ENCODE measurements at regions not wholly inside any gene's neighbourhood (a gene's known extent, or its start where the extent isn't known, plus 50 kb on each side); places are given as distances from the start of the nearest gene placed in this dataset.

GRCh38 chr18:8501044-8501443 is 108.2 kb upstream of the RAB12 start:
- Histone ChIP-seq H3K4me2 (ENCODE audit: low read length) (no peak overlapping the region), H3K9ac (ENCODE audit: low read depth, low read length) (no peak overlapping the region), H3K36me3 (ENCODE audit: insufficient read depth, low read length) (no peaks in the 10 kb centered on the region), H3K27me3 (ENCODE audit: control insufficient read depth, insufficient read depth, low read length) (peaks cover 31% of the 10 kb centered on the region), H3K9me3 (replicated peaks; ENCODE audit: low read length) (no peaks in the 10 kb centered on the region), H3K4me1 (ENCODE audit: control insufficient read depth, insufficient read depth, low read length) (no peaks in the 10 kb centered on the region), H3K4me3 (ENCODE audit: low read length) (no peak overlapping the region)

- Histone ChIP-seq H3K9me3 (replicated peaks; ENCODE audit: low read length) (no peaks in the 10 kb centered on the region), H3K4me1 (ENCODE audit: control insufficient read depth, insufficient read depth, low read length) (no peaks in the 10 kb centered on the region), H3K4me3 (ENCODE audit: low read length) (no peak overlapping the region), H3K9ac (ENCODE audit: low read depth, low read length) (no peak overlapping the region), H3K4me2 (ENCODE audit: low read length) (no peak overlapping the region), H3K36me3 (ENCODE audit: insufficient read depth, low read length) (no peaks in the 10 kb centered on the region), H3K27me3 (ENCODE audit: control insufficient read depth, insufficient read depth, low read length) (peaks cover 34% of the 10 kb centered on the region)
Measured at GRCh38 chr18:8503248-8503647, 106.0 kb upstream of the RAB12 start.

- no peak overlapping the region for H3K4me2 ChIP-seq (ENCODE audit: low read length)
- H3K9ac ChIP-seq (ENCODE audit: low read depth, low read length) = no peak overlapping the region
- no peaks in the 10 kb centered on the region for H3K9me3 ChIP-seq (replicated peaks; ENCODE audit: low read length)
Measured at GRCh38 chr18:8504424-8504823, 104.8 kb upstream of the RAB12 start.

DNA sequence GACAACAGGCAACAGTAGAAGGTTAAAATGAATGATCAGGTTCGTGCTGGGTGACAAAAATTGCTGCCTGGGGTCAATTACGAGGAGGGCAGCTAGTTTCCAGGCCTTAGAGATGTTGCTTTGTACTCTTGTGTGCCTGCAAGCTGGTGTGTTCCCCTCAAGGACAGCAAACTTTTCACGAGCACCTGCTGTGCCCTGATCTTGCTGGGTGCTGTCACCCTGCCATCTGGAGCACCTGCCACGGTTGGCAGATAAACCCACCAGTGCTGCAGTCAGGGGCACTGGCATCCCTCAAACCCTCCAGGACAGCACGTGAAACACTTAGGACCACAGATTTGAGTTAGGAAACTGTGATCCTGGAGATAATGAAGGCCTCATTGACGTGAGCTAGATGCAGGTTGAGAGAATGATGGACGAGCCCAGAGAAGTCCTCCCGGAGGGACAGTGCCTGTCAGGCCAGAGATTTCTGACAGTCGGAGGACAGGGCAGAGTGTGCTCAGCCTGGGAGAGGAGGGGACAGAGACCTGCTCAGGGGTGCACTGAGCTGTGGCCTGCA is 104.3 kb upstream of the RAB12 start:
- no peak overlapping the region for H3K4me3 ChIP-seq (ENCODE audit: low read length)
- no peak overlapping the region for H3K9ac ChIP-seq (ENCODE audit: low read depth, low read length)
- H3K9me3 ChIP-seq (replicated peaks; ENCODE audit: low read length) = no peaks in the 10 kb centered on the region
- no peak overlapping the region for H3K4me2 ChIP-seq (ENCODE audit: low read length)
- H3K27me3 ChIP-seq (ENCODE audit: control insufficient read depth, insufficient read depth, low read length) = peaks cover 27% of the 10 kb centered on the region
- no peaks in the 10 kb centered on the region for H3K4me1 ChIP-seq (ENCODE audit: control insufficient read depth, insufficient read depth, low read length)
- H3K36me3 ChIP-seq (ENCODE audit: insufficient read depth, low read length) = no peaks in the 10 kb centered on the region

More at GRCh38 chr18:8504424-8504823, 104.8 kb upstream of the RAB12 start:
- no peak overlapping the region for H3K4me3 ChIP-seq (ENCODE audit: low read length)
- no peaks in the 10 kb centered on the region for H3K36me3 ChIP-seq (ENCODE audit: insufficient read depth, low read length)
- H3K4me1 ChIP-seq (ENCODE audit: control insufficient read depth, insufficient read depth, low read length) = no peaks in the 10 kb centered on the region
- peaks cover 32% of the 10 kb centered on the region for H3K27me3 ChIP-seq (ENCODE audit: control insufficient read depth, insufficient read depth, low read length)

DNA sequence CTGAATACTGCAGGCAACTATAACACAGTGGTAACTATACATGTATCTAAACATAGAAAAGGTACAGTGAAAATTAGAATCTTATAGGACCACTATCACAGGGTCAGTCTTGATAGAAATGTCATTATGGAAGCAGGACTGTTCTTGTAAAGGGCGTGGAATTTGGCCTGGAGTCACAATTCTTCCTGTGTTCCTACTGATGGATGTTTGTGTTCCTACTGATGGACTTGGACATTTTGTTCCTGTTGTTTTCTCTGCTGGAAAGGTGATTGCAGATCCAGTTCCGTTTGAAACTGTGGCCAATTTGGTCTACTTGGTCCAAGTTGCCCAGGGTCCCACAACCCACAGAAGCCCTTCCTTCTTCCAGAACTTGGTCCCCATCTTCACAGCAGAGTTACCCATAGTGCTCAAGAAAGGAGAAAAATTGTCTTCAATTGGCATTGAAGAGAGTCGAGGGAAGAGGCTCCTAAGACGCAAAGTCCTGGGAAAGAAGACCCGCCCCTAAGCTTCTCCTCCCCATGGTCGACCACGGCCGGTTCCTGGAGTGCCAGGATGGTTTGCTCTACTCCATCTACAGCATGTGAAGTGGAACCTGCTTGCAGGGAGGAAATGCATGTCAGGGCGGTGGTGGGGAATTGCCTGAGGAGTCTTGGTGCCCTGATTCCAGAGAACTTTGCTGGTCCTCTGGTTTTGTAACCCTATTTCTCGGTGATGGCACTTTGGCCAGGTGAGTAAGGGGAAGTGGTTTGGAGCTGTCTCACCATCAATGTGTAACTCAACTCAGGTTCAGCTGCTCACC is 102.8 kb upstream of the RAB12 start:
- Histone ChIP-seq H3K36me3 (ENCODE audit: insufficient read depth, low read length) (no peaks in the 10 kb centered on the region), H3K4me2 (ENCODE audit: low read length) (no peak overlapping the region), H3K27me3 (ENCODE audit: control insufficient read depth, insufficient read depth, low read length) (peaks cover 16% of the 10 kb centered on the region), H3K9me3 (replicated peaks; ENCODE audit: low read length) (no peaks in the 10 kb centered on the region), H3K4me1 (ENCODE audit: control insufficient read depth, insufficient read depth, low read length) (no peaks in the 10 kb centered on the region), H3K9ac (ENCODE audit: low read depth, low read length) (no peak overlapping the region), H3K4me3 (ENCODE audit: low read length) (no peak overlapping the region)

DNA sequence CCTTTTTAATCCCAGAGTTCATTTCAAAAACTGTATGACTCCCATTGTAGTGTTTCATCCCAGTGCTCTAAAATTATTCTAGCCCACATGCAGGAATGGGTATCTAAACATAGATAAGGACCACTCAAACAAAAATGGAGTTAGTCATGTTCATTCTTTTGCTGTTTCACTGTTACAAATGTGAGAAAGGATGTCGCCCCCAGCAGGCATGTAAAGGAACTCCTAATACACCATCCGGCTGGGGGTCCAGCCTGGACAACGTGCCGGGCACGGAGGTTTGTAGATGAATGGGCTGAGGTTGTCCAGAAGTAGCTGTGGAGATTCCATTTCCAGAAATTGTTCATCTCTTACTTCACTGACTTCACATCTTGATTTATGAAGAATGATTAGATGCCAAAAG is 101.9 kb upstream of the RAB12 start:
- Histone ChIP-seq H3K27me3 (ENCODE audit: control insufficient read depth, insufficient read depth, low read length) (peaks cover 16% of the 10 kb centered on the region), H3K4me3 (ENCODE audit: low read length) (no peak overlapping the region), H3K9ac (ENCODE audit: low read depth, low read length) (no peak overlapping the region), H3K9me3 (replicated peaks; ENCODE audit: low read length) (no peaks in the 10 kb centered on the region), H3K4me2 (ENCODE audit: low read length) (no peak overlapping the region), H3K4me1 (ENCODE audit: control insufficient read depth, insufficient read depth, low read length) (no peaks in the 10 kb centered on the region), H3K36me3 (ENCODE audit: insufficient read depth, low read length) (no peaks in the 10 kb centered on the region)

DNA sequence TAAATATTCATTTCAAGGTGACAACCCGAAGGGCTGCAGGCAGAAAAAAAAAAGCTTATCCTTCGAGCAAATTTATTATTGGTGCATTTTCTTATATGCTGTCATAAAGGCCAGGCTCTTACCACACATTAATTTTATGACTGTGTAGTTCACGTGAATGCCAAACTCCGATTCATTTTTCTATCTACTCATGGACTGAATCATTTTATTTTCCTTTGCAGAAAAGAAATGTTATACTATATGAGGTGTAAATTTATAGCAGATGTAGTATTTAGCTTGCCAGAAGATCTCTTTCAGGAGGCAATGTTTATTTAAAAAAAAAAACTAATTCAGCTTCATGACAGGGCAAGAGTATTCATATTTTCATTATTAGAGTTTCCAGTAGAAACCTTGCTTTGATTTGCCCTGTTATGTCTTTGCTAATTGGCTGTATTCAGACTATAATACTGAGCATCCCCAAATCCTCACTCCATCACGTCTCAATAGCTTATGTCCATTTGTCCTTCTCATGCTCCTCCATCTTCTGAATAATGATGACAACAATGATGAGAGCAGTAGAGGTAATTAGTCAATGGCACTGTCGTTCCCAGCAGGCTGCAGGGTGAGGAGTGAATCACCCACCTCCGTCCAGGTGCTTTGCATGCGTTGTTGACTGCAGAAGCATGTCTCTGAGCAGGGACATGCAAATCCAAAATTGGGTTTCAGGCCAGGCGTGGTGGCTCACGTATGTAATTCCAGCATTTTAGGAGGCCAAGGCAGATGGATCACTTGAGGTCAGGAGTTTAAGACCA is 101.1 kb upstream of the RAB12 start:
- Histone ChIP-seq H3K27me3 (ENCODE audit: control insufficient read depth, insufficient read depth, low read length) (peaks cover 16% of the 10 kb centered on the region), H3K9ac (ENCODE audit: low read depth, low read length) (no peak overlapping the region), H3K9me3 (replicated peaks; ENCODE audit: low read length) (no peaks in the 10 kb centered on the region), H3K36me3 (ENCODE audit: insufficient read depth, low read length) (no peaks in the 10 kb centered on the region), H3K4me3 (ENCODE audit: low read length) (no peak overlapping the region), H3K4me2 (ENCODE audit: low read length) (no peak overlapping the region), H3K4me1 (ENCODE audit: control insufficient read depth, insufficient read depth, low read length) (no peaks in the 10 kb centered on the region)

DNA sequence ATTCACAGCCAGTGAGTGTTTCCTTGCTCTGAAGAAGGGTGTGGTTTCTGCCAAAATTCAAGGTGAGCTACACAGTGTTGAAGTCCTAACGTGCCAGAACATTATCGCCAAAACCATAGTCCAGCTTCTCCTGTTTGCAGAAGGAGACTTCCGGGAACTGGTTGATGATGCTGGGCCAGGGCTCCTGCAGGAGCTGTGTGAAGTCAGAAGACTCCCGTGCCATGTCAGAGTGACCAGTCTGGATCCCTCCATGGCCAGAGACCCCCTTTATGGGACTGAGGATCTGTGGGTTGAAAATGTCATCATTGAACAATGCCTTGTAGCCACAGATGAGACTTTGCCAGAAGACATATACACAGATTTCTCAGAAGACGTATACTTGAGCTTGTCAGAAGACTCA is 96.0 kb upstream of the RAB12 start:
- Histone ChIP-seq H3K4me2 (ENCODE audit: low read length) (no peak overlapping the region), H3K27me3 (ENCODE audit: control insufficient read depth, insufficient read depth, low read length) (peaks cover 5% of the 10 kb centered on the region), H3K4me3 (ENCODE audit: low read length) (no peak overlapping the region), H3K9ac (ENCODE audit: low read depth, low read length) (no peak overlapping the region), H3K9me3 (replicated peaks; ENCODE audit: low read length) (no peaks in the 10 kb centered on the region), H3K4me1 (ENCODE audit: control insufficient read depth, insufficient read depth, low read length) (no peaks in the 10 kb centered on the region), H3K36me3 (ENCODE audit: insufficient read depth, low read length) (no peaks in the 10 kb centered on the region)

DNA sequence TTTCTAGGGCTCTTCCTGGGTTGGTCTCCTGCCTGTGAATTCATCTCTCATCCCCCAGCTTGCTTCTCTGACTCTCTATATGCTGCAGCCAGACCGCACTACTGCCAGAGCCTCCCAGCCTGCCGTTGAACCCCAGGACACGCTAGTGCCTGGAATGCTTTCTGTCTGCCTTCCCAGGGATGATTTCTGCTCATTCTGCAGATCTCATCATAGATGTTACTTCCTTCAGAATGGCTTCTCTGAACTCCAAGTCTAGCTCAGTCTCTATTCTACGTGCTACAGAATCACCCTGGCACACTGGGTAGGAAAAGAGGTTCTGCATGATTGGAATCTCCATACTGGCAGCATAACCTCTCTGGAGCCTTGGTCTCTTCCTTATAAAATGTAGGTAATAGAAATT is 94.8 kb upstream of the RAB12 start:
- Histone ChIP-seq H3K4me3 (ENCODE audit: low read length) (no peak overlapping the region), H3K4me2 (ENCODE audit: low read length) (no peak overlapping the region), H3K36me3 (ENCODE audit: insufficient read depth, low read length) (no peaks in the 10 kb centered on the region), H3K9me3 (replicated peaks; ENCODE audit: low read length) (no peaks in the 10 kb centered on the region), H3K27me3 (ENCODE audit: control insufficient read depth, insufficient read depth, low read length) (peaks cover 5% of the 10 kb centered on the region), H3K9ac (ENCODE audit: low read depth, low read length) (no peak overlapping the region), H3K4me1 (ENCODE audit: control insufficient read depth, insufficient read depth, low read length) (no peaks in the 10 kb centered on the region)

DNA sequence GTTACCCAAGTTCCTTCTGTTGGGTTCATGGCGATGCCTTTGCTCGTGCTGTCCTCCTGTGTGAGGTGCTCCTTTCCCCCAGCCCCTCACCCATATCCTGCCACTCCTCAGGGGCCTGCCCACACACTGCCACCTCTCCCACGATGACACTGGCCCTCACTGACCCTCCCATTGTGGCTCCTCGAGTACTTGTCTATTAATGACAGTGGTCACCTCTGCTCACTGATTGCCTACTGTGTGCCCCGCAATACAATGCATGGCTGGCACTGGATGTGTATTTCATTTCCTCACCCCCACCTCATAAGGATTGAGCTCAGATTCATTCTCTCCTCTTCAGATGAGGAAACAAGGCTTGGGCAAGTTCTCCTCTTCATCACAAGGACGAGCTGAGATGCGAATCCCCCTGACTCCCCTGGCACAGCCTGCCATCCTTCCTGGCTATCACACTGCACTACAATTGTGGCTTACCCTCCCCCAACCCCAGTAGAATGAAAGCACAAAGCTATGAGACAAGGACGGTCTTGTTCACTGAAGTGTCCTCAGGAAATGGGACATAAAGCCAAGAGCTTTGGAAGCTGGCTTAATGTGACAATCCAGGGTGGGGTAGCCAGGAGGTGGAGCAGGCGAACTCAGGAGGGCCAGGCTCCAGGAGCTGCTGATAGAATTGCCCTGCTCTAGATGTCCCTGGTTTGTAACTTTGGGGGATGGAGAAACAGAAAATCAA is 93.9 kb upstream of the RAB12 start:
- H3K9me3 ChIP-seq (replicated peaks; ENCODE audit: low read length) = no peaks in the 10 kb centered on the region
- no peaks in the 10 kb centered on the region for H3K4me1 ChIP-seq (ENCODE audit: control insufficient read depth, insufficient read depth, low read length)
- no peak overlapping the region for H3K4me2 ChIP-seq (ENCODE audit: low read length)
- H3K27me3 ChIP-seq (ENCODE audit: control insufficient read depth, insufficient read depth, low read length) = peaks cover under 1% of the 10 kb centered on the region
- H3K4me3 ChIP-seq (ENCODE audit: low read length) = no peak overlapping the region
- H3K36me3 ChIP-seq (ENCODE audit: insufficient read depth, low read length) = no peaks in the 10 kb centered on the region
- H3K9ac ChIP-seq (ENCODE audit: low read depth, low read length) = no peak overlapping the region
